GM12873 (cell line): ENCODE measurements at regions not wholly inside any gene's neighbourhood (a gene's known extent, or its start where the extent isn't known, plus 50 kb on each side); places are given as distances from the start of the nearest gene placed in this dataset.

Experiments used
- TF ChIP-seq, protein P1 (sequence below): IDR thresholded peaks from 2 replicates; pipeline ENCODE4 v1.5.1; 2012; ENCODE audit warnings: low read depth, mild to moderate bottlenecking, moderate library complexity, low read length, control low read depth; ENCODE audit not compliant: insufficient read depth; ENCODE audit errors: missing control alignments

DNA sequence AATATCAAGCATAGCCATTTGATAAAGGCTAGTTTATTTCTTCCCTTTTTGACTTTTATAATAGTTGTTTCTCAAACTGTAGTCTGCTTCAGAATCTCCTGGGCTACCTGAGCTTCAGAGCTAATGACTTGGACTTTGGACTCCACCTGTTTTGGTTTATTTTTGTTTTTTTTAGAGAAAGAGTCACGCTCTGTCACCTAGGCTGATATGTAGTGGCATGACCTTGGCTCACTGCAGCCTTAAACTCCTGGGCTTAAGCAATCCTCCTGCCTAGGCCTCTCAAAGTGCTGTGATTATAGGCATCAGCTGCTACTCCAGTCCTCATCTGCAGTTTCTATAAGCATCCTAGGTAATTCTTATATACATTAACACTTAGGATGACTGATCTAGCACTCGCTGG is 90.5 kb downstream of the DDIT4L start:
- TF ChIP-seq, protein P1, sequence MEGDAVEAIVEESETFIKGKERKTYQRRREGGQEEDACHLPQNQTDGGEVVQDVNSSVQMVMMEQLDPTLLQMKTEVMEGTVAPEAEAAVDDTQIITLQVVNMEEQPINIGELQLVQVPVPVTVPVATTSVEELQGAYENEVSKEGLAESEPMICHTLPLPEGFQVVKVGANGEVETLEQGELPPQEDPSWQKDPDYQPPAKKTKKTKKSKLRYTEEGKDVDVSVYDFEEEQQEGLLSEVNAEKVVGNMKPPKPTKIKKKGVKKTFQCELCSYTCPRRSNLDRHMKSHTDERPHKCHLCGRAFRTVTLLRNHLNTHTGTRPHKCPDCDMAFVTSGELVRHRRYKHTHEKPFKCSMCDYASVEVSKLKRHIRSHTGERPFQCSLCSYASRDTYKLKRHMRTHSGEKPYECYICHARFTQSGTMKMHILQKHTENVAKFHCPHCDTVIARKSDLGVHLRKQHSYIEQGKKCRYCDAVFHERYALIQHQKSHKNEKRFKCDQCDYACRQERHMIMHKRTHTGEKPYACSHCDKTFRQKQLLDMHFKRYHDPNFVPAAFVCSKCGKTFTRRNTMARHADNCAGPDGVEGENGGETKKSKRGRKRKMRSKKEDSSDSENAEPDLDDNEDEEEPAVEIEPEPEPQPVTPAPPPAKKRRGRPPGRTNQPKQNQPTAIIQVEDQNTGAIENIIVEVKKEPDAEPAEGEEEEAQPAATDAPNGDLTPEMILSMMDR: no peak

DNA sequence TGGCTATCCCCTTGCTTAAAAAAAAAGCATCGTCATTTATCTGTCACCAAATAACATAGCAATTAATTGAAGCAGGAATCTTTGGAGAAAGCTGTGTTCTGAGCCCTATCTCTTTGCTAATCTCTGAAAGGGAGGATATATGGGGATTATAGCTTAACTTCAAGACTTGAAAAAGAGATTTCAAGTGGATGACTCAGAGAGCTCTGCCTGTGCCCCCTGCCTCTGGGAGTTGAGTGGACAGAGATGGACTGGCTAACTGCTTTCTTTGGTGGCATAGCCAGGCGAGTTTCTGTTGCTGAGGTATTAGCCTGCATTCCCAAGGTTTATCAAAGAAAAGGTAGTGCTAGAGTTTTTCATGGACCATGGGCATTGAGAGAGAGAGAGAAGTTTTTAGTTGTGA is 91.6 kb downstream of the DDIT4L start:
- TF ChIP-seq, protein P1: no peak

GRCh38 chr4:100098011-100098545 is 92.2 kb downstream of the DDIT4L start:
- TF ChIP-seq, protein P1: no peak

DNA sequence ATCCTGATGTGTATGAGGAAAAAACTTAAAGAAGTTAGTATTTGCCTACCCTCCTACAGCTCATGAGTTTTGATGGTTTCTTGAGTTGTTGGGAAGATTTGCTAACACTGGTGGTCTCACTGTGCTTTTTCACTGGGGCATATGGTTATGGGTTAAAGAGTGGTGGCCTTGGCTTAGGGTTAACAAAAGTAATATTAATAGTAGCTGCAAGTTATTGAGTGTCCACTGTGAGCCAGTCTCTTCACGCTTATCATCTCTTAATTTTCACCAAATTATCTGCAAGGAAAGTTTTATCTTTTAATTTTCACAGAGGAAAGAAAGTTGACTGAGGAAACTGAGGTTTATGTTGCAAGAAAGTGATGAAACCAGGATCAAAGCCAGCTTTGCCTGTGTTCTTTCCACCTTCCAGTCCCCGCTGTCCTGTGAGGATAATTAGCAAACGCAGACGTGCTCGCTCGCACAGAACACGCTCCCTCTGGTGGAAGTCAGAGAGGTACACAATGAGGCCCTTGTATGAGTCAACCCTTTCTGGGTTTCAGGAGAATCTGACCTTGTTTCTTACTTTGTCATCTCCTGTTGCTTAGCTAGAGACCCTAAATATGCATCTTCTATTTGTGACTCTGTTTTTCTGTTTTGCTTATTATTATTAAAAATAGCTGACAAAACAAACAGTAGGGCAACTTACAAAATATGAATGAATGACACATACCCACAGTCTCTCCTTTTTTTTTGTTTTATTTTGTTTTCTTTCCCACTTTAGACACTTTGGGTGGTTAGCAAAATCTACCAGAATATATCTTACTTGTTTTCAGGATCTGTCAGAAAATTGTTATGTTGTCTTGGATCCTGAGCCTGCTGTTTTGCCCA is 94.3 kb downstream of the DDIT4L start:
- TF ChIP-seq, protein P1: peak; percentile 83

- TF ChIP-seq, protein P1: peak; percentile 73
Measured at GRCh38 chr4:100093091-100093866, 97.0 kb downstream of the DDIT4L start.

- TF ChIP-seq, protein P1: no peak
Measured at GRCh38 chr4:100087743-100088142, 102.5 kb downstream of the DDIT4L start.

DNA sequence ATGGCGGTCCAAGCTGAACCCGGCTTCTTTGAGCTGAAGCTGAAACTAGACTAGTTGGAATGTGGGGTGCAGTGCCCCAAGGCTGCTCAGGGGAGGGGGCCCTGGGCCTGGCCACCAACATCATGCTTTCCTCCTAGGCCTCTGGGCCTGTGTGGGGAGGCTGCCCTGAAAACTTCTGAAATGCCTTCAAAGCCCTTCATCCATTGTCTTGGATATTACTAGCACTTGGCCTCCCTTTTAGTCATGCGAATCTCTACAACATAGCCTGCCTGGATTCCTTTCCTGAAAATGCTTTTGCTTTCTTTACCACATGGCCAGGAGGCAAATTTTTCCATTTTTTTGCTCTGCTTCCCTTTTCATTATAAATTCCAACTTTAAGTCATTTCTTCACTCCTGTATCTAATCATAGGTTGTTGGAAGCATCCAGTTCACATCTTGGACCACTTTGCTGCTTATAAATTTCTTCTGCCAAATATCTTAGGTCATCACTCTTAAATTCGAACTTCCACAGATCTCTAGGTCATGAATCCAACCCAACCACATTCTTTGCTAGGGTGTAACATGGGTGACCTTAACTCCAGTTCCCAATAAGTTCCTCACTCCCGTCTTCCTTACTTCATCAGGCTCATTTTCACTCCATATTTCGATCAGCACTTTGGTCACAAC is 103.4 kb downstream of the DDIT4L start:
- TF ChIP-seq, protein P1: no peak
